K562 (cell line): ENCODE measurements at regions not wholly inside any gene's neighbourhood (a gene's known extent, or its start where the extent isn't known, plus 50 kb on each side); places are given as distances from the start of the nearest gene placed in this dataset.

ENCODE experiments used
- CBX5 ChIP-seq: IDR thresholded peaks from 2 replicates; pipeline ENCODE4 v1.6.1; 2014; ENCODE audit warnings: low read depth, borderline replicate concordance
- ETV6 ChIP-seq, 3 experiments: fragments of 150-350 bp in 1 of 3; sonication (generic) in 1 of 3; formaldehyde crosslinking in 1 of 3; IDR thresholded peaks; 2 replicates each; pipeline versions ENCODE4 v1.6.1 to v1.8.0; 2014 to 2022; ENCODE audit warnings: borderline replicate concordance in 2 of 3, low read depth in 2 of 3, antibody characterized with exemption in 1 of 3, low read length in 1 of 3, mild to moderate bottlenecking in 1 of 3, missing genetic modification reagents in 1 of 3
- HMGXB4 ChIP-seq: sonication (generic); formaldehyde crosslinking; IDR thresholded peaks from 2 replicates; pipeline ENCODE4 v1.8.1; 2023; ENCODE audit warnings: mild to moderate bottlenecking, missing genetic modification reagents
- JUND ChIP-seq, 2 experiments: IDR thresholded peaks; 2 replicates in 1 of 2; 3 replicates in 1 of 2; pipeline ENCODE4 v1.6.1; 2011; ENCODE audit warnings: borderline replicate concordance in 2 of 2, low read depth in 2 of 2, low read length in 2 of 2, improper control_type of control experiment in 1 of 2, missing biosample characterization in 1 of 2, missing genetic modification characterization in 1 of 2, missing genetic modification reagents in 1 of 2
- MAZ ChIP-seq, 2 experiments: fragments of 450-650 bp in 1 of 2; sonication (generic) in 1 of 2; formaldehyde crosslinking; IDR thresholded peaks in 1 of 2; conservative IDR thresholded peaks in 1 of 2; 2 replicates each; pipeline versions ENCODE4 v1.4.0 to v1.5.0; 2020; ENCODE audit warnings: mild to moderate bottlenecking in 1 of 2, missing genetic modification reagents in 1 of 2
- NR2C1 ChIP-seq, 2 experiments: fragments of 450-650 bp; IDR thresholded peaks; 2 replicates each; pipeline ENCODE4 v1.6.1; 2017; ENCODE audit warnings: mild to moderate bottlenecking in 2 of 2, antibody characterized with exemption in 1 of 2, inconsistent platforms in 1 of 2, missing compliant biosample characterization in 1 of 2, missing genetic modification characterization in 1 of 2
- TF ChIP-seq, protein P1 (sequence below), 3 experiments: IDR thresholded peaks in 2 of 3; conservative IDR thresholded peaks in 1 of 3; 2 replicates each; pipeline ENCODE4 v1.5.1; 2011 to 2012; ENCODE audit warnings: low read length in 3 of 3, mild to moderate bottlenecking in 3 of 3, control low read depth in 2 of 3, improper control_type of control experiment in 1 of 3, inconsistent platforms in 1 of 3, low read depth in 1 of 3, mixed read lengths in 1 of 3, moderate library complexity in 1 of 3; ENCODE audit not compliant: insufficient read depth in 2 of 3

- TF ChIP-seq, protein P1, sequence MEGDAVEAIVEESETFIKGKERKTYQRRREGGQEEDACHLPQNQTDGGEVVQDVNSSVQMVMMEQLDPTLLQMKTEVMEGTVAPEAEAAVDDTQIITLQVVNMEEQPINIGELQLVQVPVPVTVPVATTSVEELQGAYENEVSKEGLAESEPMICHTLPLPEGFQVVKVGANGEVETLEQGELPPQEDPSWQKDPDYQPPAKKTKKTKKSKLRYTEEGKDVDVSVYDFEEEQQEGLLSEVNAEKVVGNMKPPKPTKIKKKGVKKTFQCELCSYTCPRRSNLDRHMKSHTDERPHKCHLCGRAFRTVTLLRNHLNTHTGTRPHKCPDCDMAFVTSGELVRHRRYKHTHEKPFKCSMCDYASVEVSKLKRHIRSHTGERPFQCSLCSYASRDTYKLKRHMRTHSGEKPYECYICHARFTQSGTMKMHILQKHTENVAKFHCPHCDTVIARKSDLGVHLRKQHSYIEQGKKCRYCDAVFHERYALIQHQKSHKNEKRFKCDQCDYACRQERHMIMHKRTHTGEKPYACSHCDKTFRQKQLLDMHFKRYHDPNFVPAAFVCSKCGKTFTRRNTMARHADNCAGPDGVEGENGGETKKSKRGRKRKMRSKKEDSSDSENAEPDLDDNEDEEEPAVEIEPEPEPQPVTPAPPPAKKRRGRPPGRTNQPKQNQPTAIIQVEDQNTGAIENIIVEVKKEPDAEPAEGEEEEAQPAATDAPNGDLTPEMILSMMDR (IDR thresholded peaks at IDR 0.05 in 2 of 3, conservative IDR thresholded peaks at IDR 0.05 in 1 of 3; ENCODE audit: insufficient read depth in 2 of 3, low read depth in 1 of 3, low read length in 3 of 3) = no peak
- TF ChIP-seq NR2C1 (IDR thresholded peaks at IDR 0.05) (no peak), NR2C1 (tag; IDR thresholded peaks at IDR 0.05) (no peak), ETV6 (IDR thresholded peaks at IDR 0.05; ENCODE audit: borderline replicate concordance in 1 of 2, low read depth in 2 of 2, low read length in 1 of 2) (no peak), ETV6 (CRISPR knock-in tag; IDR thresholded peaks at IDR 0.05; ENCODE audit: borderline replicate concordance) (no peak), HMGXB4 (no peak), JUND (IDR thresholded peaks at IDR 0.05; ENCODE audit: borderline replicate concordance, low read depth, low read length) (no peak), JUND (tag; IDR thresholded peaks at IDR 0.05; ENCODE audit: borderline replicate concordance, low read depth, low read length) (no peak), MAZ (CRISPR knock-in tag; conservative IDR thresholded peaks at IDR 0.05 in 1 of 2, IDR thresholded peaks at IDR 0.05 in 1 of 2) (no peak), CBX5 (no peak)
Measured at GRCh38 chr1:168960595-168960994, 145.9 kb upstream of the ATP1B1 start.
